ENCODE measurements at regions not wholly inside any gene's neighbourhood (a gene's known extent, or its start where the extent isn't known, plus 50 kb on each side); places are given as distances from the start of the nearest gene placed in this dataset.

DNA sequence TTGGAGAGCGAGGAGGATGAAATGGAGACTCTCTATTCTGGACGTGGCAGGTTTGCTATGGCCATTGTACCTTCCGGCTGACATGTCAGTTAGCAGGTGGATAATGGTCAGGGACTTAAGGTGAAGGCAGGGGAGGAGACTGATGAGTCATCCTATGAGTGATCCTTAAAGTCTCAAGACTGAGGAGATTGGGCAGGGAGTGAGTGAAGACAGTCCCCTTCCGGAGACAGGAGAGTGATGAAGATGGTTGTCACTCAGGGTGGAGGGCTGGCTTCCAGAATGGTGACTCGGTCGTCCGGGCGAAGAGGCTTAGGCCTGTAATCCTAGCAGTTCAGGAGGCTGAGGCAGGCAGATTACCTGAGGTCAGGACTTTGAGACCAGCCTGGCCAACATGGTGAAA is 49.8 kb upstream of the CCDC63 start:
- Histone ChIP-seq H3K4me1 (ENCODE audit: control insufficient read depth, insufficient read depth, low read length) (peaks cover under 1% of the 10 kb centered on the region), H2AFZ (ENCODE audit: control insufficient read depth, low read depth, low read length) (no peak overlapping the region), H3K4me2 (ENCODE audit: control insufficient read depth, insufficient read depth) (no peak overlapping the region), H3K4me3 (no peak overlapping the region), H3K36me3 (ENCODE audit: control insufficient read depth in 2 of 2, insufficient read depth in 2 of 2, low read length in 1 of 2) (no peaks in the 10 kb centered on the region), H3K9me3 (replicated peaks; ENCODE audit: control insufficient read depth, insufficient read depth, low read length) (no peaks in the 10 kb centered on the region; the same call in 2 of the 3 replicates), H3K9ac (ENCODE audit: control insufficient read depth, insufficient read depth, low read length) (no peak overlapping the region), H3K27ac (ENCODE audit: control insufficient read depth, insufficient read depth) (no peak overlapping the region), H4K20me1 (ENCODE audit: control insufficient read depth, insufficient read depth) (no peaks in the 10 kb centered on the region), H3K27me3 (replicated peaks in 1 of 2; ENCODE audit: control insufficient read depth in 2 of 2, insufficient read depth in 2 of 2, low read length in 1 of 2) (no peaks in the 10 kb centered on the region), H3K79me2 (ENCODE audit: control insufficient read depth, insufficient read depth, low read length) (no peaks in the 10 kb centered on the region)
- BruUV-seq (replicated peaks) = no TSS peak
- intact Hi-C loops (cut with micrococcal nuclease; ENCODE audit: unreplicated experiment) = no loop called here
- ChIA-PET RAD21 (ENCODE audit: unreplicated experiment) (interaction anchor here (1.2 kb wide), 1 partner anchor 30 kb away, joined by 3 read pairs; no protein-coding TSS in a partner anchor), SMC1A (ENCODE audit: uncharacterized antibody, unreplicated experiment) (no interaction called here), CTCF (no interaction called here), POLR2A (no interaction called here)
- FAIRE-seq (no peak), DNase-seq (ENCODE audit: low read depth, low spot score) (no peak), ATAC-seq (no peak)
- TF ChIP-seq SREBF2 (IDR thresholded peaks at IDR 0.05; ENCODE audit: low read length) (no peak), JUNB (IDR thresholded peaks at IDR 0.05) (no peak), FOXM1 (IDR thresholded peaks at IDR 0.05; ENCODE audit: low read depth, low read length) (no peak), RCOR1 (conservative IDR thresholded peaks at IDR 0.05; ENCODE audit: low read depth, low read length) (no peak), SUZ12 (IDR thresholded peaks at IDR 0.05; ENCODE audit: unreplicated experiment) (no peak), NR2C2 (IDR thresholded peaks at IDR 0.05; ENCODE audit: borderline replicate concordance, control insufficient read depth, insufficient read length, low read depth) (no peak), TARDBP (IDR thresholded peaks at IDR 0.05; ENCODE audit: borderline replicate concordance) (no peak), HCFC1 (IDR thresholded peaks at IDR 0.05; ENCODE audit: low read length) (no peak), SREBF1 (IDR thresholded peaks at IDR 0.05; ENCODE audit: low read length) (no peak), MTA3 (IDR thresholded peaks at IDR 0.05; ENCODE audit: borderline replicate concordance, low read length) (no peak), TAF1 (IDR thresholded peaks at IDR 0.05; ENCODE audit: borderline replicate concordance, low read depth, low read length) (no peak), KAT2A (conservative IDR thresholded peaks at IDR 0.05; ENCODE audit: control insufficient read depth, low read depth, low read length) (no peak), YY1 (IDR thresholded peaks at IDR 0.05; ENCODE audit: low read depth, low read length) (no peak), EGR1 (IDR thresholded peaks at IDR 0.05; ENCODE audit: borderline replicate concordance in 1 of 2, low read depth in 2 of 2, low read length in 2 of 2) (no peak), ZZZ3 (IDR thresholded peaks at IDR 0.05; ENCODE audit: control insufficient read depth, insufficient read length, low read depth) (no peak)
- TF ChIP-seq, protein P1, sequence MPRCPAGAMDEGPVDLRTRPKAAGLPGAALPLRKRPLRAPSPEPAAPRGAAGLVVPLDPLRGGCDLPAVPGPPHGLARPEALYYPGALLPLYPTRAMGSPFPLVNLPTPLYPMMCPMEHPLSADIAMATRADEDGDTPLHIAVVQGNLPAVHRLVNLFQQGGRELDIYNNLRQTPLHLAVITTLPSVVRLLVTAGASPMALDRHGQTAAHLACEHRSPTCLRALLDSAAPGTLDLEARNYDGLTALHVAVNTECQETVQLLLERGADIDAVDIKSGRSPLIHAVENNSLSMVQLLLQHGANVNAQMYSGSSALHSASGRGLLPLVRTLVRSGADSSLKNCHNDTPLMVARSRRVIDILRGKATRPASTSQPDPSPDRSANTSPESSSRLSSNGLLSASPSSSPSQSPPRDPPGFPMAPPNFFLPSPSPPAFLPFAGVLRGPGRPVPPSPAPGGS (IDR thresholded peaks at IDR 0.05; ENCODE audit: borderline replicate concordance, insufficient read depth, low read depth, low read length, poor library complexity, severe bottlenecking) = no peak
- TF ChIP-seq, protein P2, sequence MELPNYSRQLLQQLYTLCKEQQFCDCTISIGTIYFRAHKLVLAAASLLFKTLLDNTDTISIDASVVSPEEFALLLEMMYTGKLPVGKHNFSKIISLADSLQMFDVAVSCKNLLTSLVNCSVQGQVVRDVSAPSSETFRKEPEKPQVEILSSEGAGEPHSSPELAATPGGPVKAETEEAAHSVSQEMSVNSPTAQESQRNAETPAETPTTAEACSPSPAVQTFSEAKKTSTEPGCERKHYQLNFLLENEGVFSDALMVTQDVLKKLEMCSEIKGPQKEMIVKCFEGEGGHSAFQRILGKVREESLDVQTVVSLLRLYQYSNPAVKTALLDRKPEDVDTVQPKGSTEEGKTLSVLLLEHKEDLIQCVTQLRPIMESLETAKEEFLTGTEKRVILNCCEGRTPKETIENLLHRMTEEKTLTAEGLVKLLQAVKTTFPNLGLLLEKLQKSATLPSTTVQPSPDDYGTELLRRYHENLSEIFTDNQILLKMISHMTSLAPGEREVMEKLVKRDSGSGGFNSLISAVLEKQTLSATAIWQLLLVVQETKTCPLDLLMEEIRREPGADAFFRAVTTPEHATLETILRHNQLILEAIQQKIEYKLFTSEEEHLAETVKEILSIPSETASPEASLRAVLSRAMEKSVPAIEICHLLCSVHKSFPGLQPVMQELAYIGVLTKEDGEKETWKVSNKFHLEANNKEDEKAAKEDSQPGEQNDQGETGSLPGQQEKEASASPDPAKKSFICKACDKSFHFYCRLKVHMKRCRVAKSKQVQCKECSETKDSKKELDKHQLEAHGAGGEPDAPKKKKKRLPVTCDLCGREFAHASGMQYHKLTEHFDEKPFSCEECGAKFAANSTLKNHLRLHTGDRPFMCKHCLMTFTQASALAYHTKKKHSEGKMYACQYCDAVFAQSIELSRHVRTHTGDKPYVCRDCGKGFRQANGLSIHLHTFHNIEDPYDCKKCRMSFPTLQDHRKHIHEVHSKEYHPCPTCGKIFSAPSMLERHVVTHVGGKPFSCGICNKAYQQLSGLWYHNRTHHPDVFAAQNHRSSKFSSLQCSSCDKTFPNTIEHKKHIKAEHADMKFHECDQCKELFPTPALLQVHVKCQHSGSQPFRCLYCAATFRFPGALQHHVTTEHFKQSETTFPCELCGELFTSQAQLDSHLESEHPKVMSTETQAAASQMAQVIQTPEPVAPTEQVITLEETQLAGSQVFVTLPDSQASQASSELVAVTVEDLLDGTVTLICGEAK (IDR thresholded peaks at IDR 0.05; ENCODE audit: borderline replicate concordance) = no peak
- 96% methylated on average over 8 of the region's 8 CpGs for WGBS (ENCODE audit: insufficient coverage, insufficient replicate concordance, low lambda C conversion rate, missing lambda C conversion rate)
- in situ Hi-C loops (cut with MboI) = no loop called here

Measured in GM12878 (cell line).